ENCODE measurements at regions not wholly inside any gene's neighbourhood (a gene's known extent, or its start where the extent isn't known, plus 50 kb on each side); places are given as distances from the start of the nearest gene placed in this dataset.
"Not testable (repeated sequence)": the region's sequence is repeated elsewhere in the genome, so short reads cannot be mapped to it uniquely, and the experiment has no call there.

- no peak for DNase-seq (ENCODE audit: low read depth in 4 of 4, low spot score in 3 of 4)
Measured at GRCh38 chr9:33690143-33690933, 105.0 kb upstream of the PRSS3 start.

DNA sequence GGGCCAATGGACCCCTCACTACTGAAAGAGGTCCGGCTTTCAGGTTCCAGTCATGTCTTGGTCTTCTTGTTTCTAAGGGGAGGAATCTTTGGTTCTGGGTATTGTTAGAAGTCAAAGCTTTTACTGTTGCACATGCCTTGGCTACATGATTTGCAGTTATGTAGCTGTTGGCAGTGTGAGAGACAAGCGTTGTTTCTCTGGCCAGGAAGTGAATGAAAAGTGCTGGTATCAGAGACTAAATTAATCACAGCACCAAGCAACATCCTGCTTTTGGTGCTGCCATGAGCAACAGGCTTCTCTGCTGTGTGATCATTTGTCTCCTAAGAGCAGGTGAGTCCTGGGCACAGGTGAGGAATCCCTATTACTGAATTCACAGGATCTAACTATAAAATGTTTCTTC, 100.1 kb upstream of the PRSS3 start:
- DNase-seq (ENCODE audit: low read depth in 4 of 4, low spot score in 3 of 4): no peak

- no peak for DNase-seq (ENCODE audit: low read depth in 4 of 4, low spot score in 3 of 4)
Measured at GRCh38 chr9:33695856-33696255, 99.5 kb upstream of the PRSS3 start.

DNA sequence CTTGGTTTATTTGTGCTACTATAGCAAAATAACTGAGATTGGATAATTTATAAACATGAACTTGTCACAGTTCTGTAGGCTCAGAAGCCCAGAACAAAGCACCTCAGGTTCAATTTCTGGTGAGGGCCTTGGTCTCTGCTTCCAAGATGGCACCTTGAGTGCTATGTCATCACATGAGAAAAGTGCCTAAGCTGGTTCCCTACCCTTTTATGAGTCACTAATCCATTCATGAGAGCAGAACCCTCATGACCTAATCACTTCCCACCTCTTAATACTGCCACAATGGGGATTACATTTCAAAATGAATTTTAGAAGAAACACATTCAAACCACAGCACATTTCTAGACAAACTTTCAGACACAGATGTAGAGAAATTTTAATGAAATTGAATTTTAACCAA, 98.2 kb upstream of the PRSS3 start:
- DNase-seq (ENCODE audit: low read depth in 4 of 4, low spot score in 3 of 4): no peak

- DNase-seq (ENCODE audit: low read depth in 4 of 4, low spot score in 3 of 4): no peak
Measured at GRCh38 chr9:33698267-33698666, 97.1 kb upstream of the PRSS3 start.

- not testable (repeated sequence) for DNase-seq (ENCODE audit: low read depth in 4 of 4, low spot score in 3 of 4)
Measured at GRCh38 chr9:33700940-33701339, 94.4 kb upstream of the PRSS3 start.

DNA sequence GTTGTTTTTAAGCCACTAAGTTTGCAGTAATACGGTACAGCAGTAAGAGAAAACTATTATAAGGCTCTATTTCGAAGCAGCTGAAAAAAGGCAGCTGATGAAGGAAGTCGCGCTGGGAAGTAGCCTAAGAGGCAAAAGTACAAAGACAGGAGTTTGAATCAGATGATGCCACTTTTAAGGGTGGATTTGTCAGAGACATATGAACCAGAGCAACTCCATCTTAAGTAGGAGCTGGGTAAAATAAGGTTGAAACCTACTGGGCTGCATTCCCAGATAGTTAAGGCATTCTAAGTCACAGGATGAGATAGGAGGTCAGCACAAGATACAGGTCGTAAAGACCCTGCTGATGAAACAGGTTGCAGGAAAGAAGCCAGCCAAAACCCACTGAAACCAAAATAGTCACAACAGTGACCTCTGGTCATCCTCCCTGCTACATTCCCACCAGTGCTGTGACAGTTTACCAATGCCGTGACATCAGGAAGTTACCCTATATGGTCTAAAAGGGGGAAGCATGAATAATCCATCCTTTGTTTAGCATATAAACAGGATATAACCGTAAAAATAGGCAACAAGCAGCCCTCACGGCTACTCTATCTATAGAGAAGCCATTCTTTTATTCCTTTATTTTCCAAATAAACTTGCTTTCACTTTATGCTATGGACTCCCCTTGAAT, 91.8 kb upstream of the PRSS3 start:
- DNase-seq (ENCODE audit: low read depth in 4 of 4, low spot score in 3 of 4): no peak

DNA sequence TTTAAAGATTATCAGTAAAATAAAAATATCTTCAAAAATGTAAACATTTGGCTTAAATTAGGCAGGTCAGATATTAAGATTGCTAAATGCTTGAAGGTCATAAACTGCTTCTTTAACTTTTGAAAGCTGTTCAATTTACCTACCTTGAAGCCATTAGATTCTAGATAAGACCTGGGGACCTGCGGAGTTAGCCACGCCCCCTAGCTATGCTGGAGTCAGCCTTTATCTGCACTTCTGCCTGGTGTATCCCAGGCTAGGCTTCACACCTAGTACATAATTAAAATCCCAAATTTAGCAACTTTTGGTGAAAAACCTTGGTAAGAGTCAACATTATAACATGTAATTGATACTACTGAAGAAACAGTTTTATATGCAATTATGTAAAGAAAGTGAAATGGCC, 89.9 kb upstream of the PRSS3 start:
- DNase-seq (ENCODE audit: low read depth in 4 of 4, low spot score in 3 of 4): not testable (repeated sequence)

- no peak for DNase-seq (ENCODE audit: low read depth in 4 of 4, low spot score in 3 of 4)
Measured at GRCh38 chr9:33708441-33708840, 86.9 kb upstream of the PRSS3 start.

GRCh38 chr9:33709269-33709668, 86.1 kb upstream of the PRSS3 start:
- DNase-seq (ENCODE audit: low read depth in 4 of 4, low spot score in 3 of 4): no peak

DNA sequence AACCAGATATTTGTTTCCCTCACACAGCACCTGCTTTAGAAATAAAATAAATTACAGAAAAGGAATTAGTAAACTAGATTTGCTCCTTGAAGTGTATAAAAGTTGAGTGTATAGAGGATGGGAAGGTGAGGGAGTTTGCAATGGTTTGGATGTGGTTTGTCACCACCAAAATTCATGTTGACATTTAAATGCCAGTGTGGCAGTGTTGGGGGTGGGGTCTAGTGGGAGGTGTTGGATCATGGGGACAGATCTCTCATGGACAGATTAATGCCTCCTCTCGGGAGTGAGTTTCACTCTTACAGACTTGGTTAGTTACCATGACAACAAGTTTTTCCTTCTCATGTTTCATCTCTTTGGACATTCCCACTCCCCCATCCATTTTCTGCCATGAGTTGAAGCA, 83.9 kb upstream of the PRSS3 start:
- DNase-seq (ENCODE audit: low read depth in 4 of 4, low spot score in 3 of 4): not testable (repeated sequence)

- no peak for DNase-seq (ENCODE audit: low read depth in 4 of 4, low spot score in 3 of 4)
Measured at GRCh38 chr9:33714989-33715388, 80.4 kb upstream of the PRSS3 start.

- no peak for DNase-seq (ENCODE audit: low read depth in 4 of 4, low spot score in 3 of 4)
Measured at GRCh38 chr9:33718987-33719386, 76.4 kb upstream of the PRSS3 start.

DNA sequence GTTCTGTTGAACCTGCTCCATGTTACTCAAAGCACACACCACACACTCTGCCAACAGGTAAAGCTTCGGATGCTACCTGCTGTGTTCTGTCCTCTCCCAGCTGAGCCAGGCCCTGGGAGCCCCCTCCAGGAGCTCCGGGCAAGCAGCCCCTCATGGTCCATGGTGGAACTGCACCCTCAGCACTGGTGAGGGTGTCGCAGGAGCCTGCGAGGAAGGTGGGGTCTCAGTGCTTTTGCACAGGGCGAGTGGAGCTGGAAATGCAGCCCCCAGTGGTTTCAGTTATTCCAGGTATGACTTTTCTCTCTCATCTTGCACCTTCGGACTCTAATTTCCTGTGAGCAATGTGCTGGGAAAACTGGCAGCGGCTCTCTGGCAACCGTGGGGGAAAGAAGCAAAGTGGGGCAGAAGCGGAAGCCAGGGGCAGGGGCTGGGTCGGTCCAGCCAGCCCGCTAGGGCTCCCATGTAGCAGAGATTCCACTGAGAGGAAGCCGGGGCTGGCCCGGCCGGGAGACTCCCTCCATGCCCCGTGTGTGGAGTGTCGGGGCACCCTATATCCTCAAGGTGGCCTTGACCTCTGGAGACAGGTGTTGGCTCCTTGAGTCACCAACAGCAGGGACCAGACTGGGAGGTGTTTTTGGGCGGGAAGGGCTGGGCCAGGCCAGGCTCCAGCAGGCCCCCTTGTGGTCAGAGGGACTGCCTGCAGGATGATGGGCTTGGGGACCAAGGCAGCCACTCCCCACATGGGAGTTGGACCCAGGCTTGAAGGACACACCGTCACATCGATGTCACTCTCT, 75.6 kb upstream of the PRSS3 start:
- DNase-seq (ENCODE audit: low read depth in 4 of 4, low spot score in 3 of 4): no peak

DNA sequence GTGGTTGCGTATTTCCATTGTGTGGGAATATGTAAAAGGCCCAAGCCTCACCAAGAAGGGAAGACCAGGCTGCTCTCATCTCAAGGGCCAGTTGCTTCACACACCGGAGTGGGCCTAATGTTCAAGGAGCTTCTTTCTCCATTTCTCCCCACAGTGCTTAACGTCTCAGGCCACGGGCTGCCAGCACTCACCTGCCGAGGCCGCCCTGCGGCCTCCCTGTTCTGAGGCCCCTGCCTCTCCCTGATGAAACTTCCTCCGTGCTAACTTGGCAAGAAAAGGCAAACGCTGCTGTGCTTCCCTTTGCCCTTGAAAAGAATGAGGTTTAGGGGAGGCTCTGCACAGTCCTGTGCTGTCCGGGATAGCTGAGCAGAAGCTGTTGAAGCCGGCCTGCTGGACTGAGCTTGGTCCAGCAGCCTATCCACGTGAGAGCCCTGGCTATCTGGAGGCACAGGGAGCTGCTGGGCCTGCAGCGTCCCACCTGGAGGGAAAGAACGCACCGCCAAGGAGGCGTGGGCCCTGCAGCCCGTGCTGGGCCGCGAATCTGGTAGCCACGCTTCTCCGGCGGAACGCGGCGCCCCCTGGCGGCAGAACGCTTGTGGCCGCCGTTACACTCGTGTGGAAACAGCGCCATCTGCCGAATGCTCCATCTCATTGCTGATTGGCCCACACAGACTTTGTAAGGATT, 73.5 kb upstream of the PRSS3 start:
- DNase-seq (ENCODE audit: low read depth in 4 of 4, low spot score in 3 of 4): peak; percentile 52 to 55 (median 54)

DNA sequence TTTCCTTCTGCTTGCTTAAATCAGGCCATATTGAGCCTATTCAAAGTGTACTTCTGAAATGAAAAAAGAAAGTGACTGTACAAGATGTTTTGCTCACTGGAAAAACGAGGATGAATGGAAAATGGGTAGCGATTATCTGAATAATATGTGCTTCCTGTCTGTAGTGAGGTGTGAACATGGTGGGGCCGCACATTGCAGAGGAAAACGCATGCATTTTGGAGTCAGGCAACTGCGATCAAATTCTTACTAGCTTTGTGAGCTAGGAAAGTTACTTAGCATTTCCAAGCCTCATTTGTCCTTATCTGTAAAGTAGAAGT, 73.0 kb upstream of the PRSS3 start:
- DNase-seq (ENCODE audit: low read depth in 4 of 4, low spot score in 3 of 4): no peak

DNA sequence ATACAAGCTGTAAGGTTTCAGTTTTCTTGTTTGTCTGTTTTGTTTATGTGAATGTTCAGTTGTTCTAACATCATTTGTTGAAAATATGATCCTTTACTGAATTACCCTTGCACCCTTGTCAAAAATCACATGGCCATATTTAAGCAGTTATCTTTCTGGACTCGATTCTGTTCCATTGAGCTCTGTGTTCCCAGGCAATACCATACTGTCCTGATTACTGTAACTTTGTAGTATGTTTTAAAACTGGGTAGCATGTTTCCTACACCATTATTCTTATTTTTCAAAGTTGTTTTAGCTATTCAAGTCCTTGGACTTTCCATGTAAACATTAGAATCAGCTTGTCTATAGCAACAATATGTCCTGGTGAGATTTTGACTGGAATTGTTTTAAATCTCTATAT, 66.7 kb upstream of the PRSS3 start:
- DNase-seq (ENCODE audit: low read depth in 4 of 4, low spot score in 3 of 4): no peak

- no peak for DNase-seq (ENCODE audit: low read depth in 4 of 4, low spot score in 3 of 4)
Measured at GRCh38 chr9:33731142-33731541, 64.2 kb upstream of the PRSS3 start.

- DNase-seq (ENCODE audit: low read depth in 4 of 4, low spot score in 3 of 4): no peak
Measured at GRCh38 chr9:33731625-33732024, 63.7 kb upstream of the PRSS3 start.

DNA sequence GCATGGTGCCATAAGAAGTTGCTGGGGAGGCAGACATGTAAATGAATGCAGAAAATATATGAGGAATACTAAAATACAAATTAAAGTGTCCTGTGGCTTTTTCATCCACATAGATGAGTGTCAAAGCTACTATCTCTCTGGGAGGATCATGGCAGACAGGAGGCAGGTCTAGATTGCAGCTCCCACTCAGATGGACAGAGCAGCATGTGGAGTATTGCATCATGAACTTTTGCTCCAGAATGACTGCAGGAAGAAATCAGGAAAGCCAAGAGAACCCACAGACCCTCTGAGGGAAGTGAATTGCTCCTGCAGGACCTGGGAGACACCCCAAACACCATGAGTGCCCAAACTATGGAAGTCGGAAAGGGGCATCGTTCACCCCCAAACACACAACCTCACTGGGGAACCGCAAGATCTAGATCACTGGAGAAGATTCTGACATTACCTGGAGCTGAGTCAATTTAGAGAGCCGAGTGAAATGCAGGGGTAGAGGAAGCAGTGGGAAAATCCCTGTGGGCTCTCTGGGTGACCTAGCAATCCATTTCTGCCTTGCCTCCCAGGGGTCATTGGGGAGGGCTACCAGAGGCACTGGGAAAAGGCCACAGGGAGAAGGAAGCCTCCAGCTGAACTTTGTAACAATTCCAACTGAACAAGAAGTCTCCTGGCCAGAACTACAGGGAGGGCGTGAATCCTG, 61.0 kb upstream of the PRSS3 start:
- not testable (repeated sequence) for DNase-seq (ENCODE audit: low read depth in 4 of 4, low spot score in 3 of 4)
